Stimulated activated CD4-positive, alpha-beta T cell treated with anti-CD3 and anti-CD28 coated beads, Interleukin-4, amount 100 ng/mL, for 24 hours (primary cell): ENCODE measurements at regions not wholly inside any gene's neighbourhood (a gene's known extent, or its start where the extent isn't known, plus 50 kb on each side); places are given as distances from the start of the nearest gene placed in this dataset.
"Not testable (repeated sequence)": the region's sequence is repeated elsewhere in the genome, so short reads cannot be mapped to it uniquely, and the experiment has no call there.

ENCODE experiments used
- DNase-seq: peaks from one replicate; pipeline ENCODE4 v3.0.0-alpha.2; 2020

- not testable (repeated sequence) for DNase-seq
Observed at GRCh38 chr12:34228046-34228445, 205.8 kb downstream of the ALG10 start.

DNA sequence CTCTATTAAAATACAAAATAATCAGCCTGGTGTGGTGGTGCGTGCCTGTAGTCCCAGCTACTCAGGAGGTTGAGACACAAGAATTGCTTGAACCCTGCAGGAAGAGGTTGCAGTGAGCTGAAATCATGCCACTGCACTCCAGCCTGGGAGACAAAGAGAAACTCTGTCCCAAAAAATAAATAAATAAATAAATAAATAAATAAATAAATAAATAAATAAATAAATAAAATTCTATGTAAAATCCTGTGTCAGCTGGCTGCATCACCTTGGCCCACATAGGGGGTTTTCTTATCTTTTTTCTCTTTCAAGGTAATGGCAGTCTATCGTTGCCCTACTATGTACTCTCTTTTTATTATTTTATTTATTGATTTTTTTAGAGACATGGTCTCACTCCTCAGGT, 206.7 kb downstream of the ALG10 start:
- not testable (repeated sequence) for DNase-seq

- DNase-seq, result no peak
Observed at GRCh38 chr12:34233618-34234017, 211.3 kb downstream of the ALG10 start.

DNA sequence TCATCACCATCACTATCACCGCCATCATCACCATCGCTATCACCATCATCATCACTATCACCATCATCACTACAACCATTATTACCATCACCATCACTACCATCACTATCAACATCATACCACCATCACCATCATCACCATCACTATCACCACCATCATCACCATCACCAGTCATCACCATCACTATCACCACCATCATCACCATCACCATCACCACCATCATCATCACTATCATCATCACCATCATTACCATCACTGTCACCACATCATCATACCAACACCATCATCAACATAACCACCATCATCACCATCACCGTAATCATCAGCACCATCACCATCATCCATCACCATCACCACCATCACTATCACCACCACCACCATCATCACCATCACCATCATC, 213.8 kb downstream of the ALG10 start:
- no peak for DNase-seq

DNA sequence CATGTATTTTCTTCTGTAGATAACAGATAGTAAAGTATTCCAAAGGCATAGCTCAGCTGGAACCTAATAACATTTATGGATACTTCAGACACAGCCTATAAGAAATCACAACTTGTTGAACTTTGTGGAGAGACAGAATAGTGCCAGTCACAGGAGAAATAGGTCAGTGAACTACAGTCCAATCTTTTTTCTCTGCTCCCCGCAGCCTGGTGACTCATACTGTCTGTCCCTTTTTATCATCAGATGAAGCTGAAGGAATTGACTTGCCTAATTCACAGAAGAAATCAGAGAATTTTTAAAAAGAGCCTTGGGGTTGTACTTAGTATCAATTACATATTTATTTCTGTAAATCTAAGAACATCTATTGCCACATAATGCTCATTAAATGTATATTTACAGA, 222.3 kb downstream of the ALG10 start:
- no peak for DNase-seq

DNA sequence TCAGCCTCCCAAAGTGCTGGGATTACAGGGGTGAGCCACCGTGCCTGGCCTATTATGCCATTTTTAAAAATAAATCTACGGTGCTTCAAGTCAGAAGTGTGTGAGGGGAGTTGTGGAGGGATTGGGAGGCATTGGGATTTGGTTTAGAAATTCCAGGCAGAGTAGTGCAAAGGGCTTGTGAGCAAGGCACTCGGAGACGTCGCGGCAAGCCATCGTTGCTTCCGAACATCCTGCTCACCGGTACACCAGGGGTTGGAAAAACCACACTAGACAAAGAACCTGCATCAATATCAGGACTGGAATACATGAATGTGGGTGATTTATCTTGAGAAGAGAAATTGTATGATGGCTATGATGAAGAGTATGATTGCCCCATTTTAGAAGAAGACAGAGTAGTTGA, 227.0 kb downstream of the ALG10 start:
- DNase-seq, result no peak

- not testable (repeated sequence) for DNase-seq
Observed at GRCh38 chr12:34251879-34252278, 229.6 kb downstream of the ALG10 start.

DNA sequence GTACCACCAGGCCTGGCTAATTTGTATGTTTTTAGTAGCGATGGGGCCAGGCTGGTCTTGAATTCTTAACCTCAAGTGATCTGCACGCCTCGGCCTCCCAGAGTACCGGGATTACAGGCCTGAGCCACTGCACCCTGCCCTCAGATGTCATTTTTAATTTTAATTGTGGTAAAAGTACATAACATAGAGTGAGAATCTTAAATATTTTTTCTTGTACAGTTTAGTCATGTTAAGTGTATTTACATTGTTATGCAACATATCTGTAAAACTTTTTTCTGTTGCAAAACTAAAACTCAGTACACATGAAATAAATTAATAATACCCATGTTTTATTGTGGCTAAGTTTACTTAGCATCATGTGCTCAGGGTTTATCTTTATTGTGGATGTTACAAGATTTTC, 231.4 kb downstream of the ALG10 start:
- DNase-seq, result no peak

DNA sequence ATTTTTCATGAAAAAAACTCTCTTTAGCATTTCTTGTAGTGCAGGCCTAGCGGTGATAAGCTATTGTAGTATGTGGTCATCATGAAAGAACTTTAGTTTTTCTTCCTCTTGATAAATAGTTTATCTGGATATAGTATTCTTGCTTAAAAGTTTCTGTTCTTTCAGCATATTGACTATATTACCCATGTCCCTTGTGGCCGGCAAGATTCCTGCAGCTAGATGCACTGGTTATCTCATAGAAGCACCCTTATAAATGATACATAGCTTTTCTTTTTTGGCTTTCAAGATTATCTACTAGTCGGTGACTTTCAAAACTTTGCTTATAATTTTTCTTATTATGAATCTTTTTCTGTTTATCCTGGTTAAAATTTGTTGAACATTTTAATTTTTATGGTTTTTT, 234.8 kb downstream of the ALG10 start:
- no peak for DNase-seq

DNA sequence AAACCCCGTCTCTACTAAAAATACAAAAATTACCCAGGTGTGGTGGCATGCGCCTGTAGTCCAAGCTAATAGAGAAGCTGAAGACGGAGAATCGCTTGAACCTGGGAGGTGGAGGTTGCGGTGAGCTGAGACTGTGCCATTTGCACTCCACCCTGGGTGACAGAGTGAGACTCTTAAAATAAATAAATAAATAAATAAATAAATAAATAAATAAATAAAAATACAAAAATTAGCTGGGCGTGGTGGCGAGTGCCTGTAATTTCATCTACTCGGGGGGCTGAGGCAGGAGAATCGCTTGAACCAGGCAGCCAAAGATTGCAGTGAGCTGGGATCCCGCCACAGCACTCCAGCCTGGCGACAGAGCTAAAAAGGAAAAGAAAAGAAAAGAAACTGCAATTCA, 239.8 kb downstream of the ALG10 start:
- DNase-seq, result not testable (repeated sequence)

GRCh38 chr12:34264110-34264509, 241.8 kb downstream of the ALG10 start:
- DNase-seq, result no peak

GRCh38 chr12:34273703-34274102, 251.4 kb downstream of the ALG10 start:
- DNase-seq, result not testable (repeated sequence)

DNA sequence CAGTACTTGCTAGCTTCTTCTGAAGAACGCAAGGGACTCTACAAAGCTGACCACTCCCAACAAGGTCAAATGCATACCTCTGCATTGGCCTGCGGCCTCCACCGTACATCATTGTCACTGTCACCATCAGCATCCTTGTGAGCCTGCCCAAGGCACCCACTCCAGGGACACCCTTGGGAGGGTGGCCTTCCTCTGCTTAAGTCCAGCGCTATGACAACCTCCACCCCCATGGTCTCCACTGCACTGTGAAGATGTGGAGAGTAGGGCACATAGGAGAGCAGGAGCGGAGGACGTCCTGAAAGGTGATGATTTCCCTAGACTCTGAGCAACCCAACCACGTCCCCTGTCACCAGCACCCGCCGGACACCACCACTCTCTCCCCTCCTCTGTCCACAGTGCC, 252.8 kb downstream of the ALG10 start:
- no peak for DNase-seq

GRCh38 chr12:34286483-34286882, 264.2 kb downstream of the ALG10 start:
- no peak for DNase-seq

GRCh38 chr12:34286934-34287333, 264.6 kb downstream of the ALG10 start:
- DNase-seq, result no peak

GRCh38 chr12:34287437-34287836, 265.1 kb downstream of the ALG10 start:
- DNase-seq, result no peak

- DNase-seq, result no peak
Observed at GRCh38 chr12:34287986-34288962, 266.0 kb downstream of the ALG10 start.

DNA sequence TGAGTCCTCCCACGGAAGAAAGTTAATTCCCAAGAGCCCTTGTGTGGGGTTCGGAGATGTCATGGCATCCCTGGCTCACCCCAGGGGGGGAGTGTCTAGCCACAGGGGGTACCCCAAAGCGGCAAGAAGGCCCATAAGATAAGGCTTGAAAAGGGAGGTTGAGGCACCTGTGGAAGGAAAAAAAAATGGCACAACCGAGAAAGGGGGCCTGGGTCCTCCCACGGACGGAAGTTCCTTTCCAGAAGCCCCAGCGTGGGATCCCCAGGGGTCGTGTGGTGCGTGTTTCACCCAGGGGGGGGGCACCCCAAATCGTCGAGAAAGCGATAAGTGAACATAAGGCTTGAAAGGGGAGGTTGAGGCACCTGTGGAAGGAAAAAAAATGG, 266.7 kb downstream of the ALG10 start:
- no peak for DNase-seq

DNA sequence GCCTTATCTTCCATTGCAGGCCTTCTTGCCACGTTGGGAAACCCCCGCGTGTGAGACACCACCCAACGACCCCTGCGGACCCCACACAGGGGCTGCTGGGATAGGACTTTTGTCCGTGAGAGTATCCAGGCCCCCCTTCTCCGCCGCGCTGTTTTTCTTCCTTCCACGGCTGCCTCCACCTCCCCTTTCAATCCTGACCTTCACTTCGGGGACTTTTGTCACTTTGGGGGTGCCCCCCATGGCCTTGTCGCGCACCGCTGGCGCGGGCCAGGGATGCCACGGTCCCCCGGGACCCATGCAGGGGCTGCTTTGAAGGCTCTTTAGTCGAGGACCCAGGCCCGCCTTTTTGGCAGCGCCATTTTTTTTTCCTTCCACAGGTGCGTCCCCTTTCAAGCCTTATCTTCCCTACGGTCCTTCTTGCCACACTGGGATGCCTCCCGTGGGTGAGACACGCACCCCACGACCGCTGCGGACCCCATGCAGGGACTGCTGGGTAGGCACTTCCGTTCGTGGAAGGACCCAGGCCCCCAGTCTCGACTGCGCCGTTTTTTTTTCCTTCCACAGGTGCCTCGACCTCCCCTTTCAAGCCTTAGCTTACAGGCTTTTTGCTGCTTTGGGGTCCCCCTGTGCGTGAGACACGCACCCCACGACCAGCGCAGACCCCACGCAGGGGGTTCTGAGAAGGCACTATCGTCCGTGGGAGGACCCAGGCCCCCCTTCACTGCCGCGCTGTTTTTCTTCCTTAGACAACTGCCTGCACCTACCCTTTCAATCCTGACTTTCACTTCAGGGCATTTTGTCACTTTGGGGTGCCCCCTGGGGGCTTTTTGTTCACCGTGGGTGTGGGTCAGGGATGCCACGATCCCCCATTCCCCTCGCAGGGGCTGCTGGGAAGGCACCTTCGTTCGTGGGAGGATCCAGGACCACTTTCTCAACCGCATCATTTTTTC, 267.4 kb downstream of the ALG10 start:
- no peak for DNase-seq

GRCh38 chr12:34290381-34290995, 268.2 kb downstream of the ALG10 start:
- no peak for DNase-seq

- DNase-seq, result no peak
Observed at GRCh38 chr12:34291001-34291400, 268.7 kb downstream of the ALG10 start.

DNA sequence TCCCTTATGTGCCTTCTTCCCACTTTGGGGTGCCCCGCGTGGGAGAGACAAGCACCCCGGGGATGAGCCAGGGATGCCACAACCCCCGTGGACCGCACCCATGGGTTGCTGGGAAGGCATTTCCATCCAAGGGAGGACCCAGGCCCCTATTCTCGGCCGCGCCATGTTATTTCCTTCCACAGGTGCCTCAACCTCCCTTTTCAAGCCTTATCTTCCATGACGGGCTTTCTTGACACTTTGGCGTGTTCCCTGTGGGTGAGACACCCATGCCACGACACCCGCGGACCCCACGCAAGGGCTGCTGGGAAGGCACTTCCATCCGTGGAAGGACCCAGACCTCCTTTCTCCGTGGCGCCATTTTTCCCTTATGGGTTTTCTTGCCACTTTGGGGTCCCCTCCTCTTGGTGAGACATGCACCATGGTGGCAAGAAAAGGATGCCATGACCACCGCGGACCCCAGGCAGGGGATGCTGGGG, 269.2 kb downstream of the ALG10 start:
- no peak for DNase-seq
